Activated CD4-positive, alpha-beta T cell treated with anti-CD3 and anti-CD28 coated beads for 1 hour (primary cell): ENCODE measurements at regions not wholly inside any gene's neighbourhood (a gene's known extent, or its start where the extent isn't known, plus 50 kb on each side); places are given as distances from the start of the nearest gene placed in this dataset.

Source experiments
- DNase-seq: peaks from one replicate; pipeline ENCODE4 v3.0.0-alpha.2; 2020

- no peak for DNase-seq
Observed at GRCh38 chrX:43525901-43526610, 130.0 kb upstream of the MAOA start.

DNA sequence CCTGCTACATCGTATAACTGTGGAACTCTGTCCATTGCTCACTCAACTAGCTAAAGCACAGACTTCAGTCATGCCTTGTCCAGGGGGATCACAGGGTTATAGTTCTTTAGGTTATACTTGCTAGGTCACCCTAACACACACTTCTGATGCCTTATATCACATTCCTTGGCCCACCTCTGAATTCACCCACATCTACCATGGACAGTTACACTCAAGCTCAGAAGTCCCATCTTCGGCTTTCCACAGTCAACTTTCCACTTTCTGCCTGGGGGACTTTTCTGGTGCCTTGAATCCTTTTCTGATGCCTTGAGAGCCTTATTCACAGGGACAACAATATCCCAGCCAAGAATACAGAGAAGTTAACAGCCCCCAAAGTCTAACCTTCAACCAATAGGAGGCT, 129.2 kb upstream of the MAOA start:
- no peak for DNase-seq

DNA sequence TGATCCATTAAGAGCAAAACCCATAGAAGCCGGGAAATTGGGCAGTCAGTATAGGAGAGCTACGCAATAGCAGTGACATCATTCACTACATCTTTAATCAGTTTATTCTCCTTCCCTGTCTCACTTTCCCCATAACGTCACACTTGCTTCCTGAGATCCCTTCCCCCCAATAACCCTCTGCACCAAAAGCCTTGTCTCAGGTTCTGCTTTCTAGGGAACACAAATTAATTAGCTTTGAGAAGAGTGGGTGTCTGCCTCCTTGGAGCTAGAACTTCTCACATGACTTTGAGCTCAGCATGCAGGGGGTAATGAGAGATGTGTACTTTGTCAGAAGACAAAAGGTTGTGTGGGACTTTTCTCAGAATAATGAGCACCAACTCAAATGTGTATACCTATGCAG, 128.3 kb upstream of the MAOA start:
- no peak for DNase-seq

DNA sequence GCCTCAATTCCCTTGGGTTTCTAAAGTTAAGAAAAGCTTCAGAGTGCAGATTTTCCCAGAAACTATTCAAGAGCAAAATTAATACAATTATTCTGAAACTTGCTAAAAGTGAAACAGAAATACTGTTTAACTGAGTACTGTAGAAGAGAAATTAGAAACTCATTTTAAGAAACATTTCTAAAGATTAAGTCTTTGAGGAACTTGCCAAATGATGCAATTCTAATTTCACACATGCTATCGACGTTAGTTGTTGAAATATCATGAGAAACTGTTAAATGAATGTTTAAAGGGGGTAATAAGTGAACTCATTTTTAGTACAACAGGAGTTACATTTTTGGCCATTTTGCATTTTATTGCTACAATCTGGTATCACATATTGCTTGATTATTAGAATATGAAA, 125.3 kb upstream of the MAOA start:
- DNase-seq = no peak

GRCh38 chrX:43540318-43540717, 115.8 kb upstream of the MAOA start:
- no peak for DNase-seq

DNA sequence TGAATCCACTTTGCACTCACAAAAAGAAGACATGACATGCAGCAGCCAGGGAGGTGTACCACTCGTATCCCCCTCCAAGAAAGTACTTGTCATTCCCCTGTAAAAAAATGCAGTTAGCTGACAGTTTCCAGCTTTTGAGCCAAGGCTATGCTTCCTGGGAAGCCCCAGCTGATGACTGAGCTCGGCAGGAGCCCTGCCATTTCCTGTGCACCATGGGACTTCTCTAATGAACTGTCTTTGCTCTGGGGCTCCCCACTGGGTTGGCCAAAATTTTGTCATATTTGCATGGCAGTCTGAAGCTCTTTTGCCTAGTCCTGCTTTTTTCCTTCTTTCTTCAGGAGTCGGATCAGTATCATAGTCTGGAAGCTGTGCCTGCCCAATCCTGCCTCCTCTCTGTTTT, 104.5 kb upstream of the MAOA start:
- no peak for DNase-seq

DNA sequence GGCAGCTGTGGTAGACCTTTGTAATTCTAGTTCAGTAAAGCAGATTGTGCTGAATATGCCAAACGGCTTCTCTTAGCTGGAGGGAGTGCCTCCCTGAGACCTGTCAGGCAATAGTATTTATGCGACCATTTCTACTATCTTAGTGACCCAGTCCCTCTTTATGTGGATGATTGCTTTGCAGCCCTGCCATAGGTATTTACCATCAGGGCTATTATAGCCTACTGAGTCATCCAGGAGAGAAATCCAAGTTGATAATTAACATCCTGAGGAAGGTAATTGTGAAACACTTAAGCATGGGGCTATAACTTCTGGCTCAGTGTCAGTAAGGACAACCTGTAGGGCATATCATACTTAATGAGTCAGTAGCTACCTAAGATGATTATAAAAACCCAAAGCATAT, 103.9 kb upstream of the MAOA start:
- no peak for DNase-seq

- no peak for DNase-seq
Observed at GRCh38 chrX:43552703-43553102, 103.4 kb upstream of the MAOA start.

DNA sequence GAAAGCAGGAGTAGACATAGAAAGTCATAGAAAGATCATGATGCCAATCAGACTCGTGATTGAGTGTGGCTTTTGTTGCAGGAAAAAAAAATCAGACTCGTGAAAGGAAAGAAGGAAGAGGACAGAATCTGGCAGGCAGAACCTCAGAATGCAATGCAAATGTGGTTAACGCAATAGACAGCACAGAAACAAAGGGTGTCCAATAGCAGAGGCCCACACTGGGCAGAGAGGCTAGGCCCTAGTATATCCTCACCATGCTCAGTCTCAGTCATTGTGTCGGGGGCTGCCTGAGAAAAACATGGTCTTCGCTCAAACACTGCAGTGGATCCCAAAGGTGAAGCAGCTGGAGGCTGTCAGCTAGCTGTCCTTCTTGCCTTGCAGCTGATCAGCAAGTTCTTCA, 102.8 kb upstream of the MAOA start:
- DNase-seq = no peak

DNA sequence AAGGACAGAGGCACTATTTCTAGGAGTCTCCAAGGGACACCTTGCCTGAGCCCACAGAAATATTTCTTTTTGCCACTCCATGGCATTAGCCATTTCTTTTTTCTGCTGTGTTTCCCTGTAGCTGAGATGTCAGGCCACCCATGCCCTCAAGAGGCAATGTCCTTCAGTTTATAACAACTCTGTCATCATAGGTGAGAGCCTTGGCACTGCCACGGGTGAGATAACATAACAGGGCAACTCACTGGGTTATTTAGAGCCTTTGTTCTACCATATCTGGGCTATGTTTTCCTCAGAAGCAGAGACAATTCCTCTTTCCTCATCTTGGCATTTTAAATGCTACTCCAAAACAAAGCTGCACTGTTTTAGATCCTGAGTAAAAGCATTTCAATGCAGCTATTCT, 99.9 kb upstream of the MAOA start:
- no peak for DNase-seq

DNA sequence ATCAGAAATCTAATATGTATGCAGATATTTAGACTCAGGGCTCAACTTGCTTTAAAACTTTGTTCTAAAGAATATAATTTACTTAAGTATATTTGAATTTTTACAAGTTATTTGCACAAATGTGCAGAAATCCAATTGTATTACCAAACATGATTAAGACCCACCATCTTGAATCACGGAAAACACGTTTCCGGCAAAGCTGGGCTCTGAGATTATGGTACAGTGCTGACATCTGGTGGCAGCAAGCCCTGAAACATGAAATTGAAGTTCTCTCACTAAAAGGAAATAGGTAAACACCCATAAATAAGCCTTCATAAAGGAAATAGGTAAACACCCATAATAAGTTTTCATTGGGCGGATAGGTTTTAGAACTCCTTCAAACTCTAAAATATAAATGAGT, 98.3 kb upstream of the MAOA start:
- peak; percentile 22 for DNase-seq

GRCh38 chrX:43559644-43560043, 96.5 kb upstream of the MAOA start:
- DNase-seq = no peak

- DNase-seq = no peak
Observed at GRCh38 chrX:43560247-43560946, 95.7 kb upstream of the MAOA start.

DNA sequence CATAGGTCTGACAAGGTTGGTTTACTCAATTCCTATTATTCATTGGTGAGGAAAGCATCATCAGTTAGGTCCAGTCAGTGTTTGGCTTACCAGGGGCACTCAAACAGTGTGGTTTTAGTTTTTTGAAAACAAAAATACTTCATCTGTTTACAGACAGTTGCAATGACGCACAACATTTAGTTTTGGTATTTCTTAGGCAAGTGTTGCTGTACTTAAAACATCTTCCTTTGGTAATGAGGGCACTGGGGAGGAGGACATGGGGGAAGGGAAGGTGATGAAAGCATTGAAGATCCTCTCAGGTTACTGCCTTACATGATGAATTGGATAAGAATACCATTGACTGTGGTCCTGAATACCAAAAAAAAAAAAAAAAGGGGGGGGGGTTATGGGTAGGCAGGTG, 93.7 kb upstream of the MAOA start:
- no peak for DNase-seq

- no peak for DNase-seq
Observed at GRCh38 chrX:43564953-43565352, 91.1 kb upstream of the MAOA start.

- no peak for DNase-seq
Observed at GRCh38 chrX:43566170-43566569, 89.9 kb upstream of the MAOA start.

GRCh38 chrX:43573441-43574015, 82.6 kb upstream of the MAOA start:
- no peak for DNase-seq

DNA sequence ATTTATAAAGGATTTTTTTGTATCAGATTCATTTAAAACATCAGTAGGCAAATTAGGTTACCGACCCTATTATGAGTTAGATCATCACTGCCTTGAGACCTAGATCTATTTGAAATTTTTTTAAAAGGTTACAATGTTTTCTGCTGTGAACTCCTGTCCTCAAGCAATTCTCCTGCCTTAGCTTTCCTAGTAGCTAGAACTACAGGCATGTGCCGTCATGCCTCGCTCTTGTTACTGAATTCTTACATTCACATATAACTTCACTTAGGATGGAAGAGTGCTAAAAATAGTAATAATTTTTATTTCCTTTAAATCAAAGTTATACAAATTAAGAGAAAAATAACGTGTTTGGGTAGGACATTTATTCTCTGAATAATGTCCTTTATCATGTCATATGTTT, 75.5 kb upstream of the MAOA start:
- DNase-seq = no peak

GRCh38 chrX:43581167-43581566, 74.9 kb upstream of the MAOA start:
- no peak for DNase-seq

DNA sequence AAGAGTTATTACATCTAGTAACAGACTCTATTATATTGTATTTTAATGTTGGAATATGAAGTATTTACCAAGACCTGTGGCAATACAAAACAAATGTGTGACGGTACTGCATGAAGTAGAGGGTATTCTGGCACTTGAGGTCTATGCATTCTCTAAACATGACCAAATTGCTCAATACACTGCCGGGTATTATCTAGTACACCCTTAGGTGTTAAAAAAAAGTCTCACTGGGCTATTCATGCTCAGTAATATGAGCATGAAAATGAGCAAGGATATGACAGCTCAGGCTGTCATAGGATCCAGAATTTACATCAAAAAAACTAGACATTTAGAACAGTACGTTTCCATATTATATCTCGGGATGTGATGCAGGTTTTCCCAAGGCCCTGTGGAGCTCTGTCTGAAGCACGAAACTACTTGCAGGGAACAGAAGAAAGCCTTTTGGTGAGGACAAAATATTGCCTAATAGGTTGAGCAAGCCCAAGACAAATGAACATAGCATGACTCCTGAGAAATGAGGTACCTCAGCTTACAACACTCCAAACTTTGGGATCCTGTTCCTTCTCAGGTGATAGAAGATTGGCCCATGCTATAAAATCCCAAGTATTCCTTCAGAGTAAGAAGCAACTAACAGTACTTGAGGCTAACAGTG, 74.1 kb upstream of the MAOA start:
- no peak for DNase-seq

DNA sequence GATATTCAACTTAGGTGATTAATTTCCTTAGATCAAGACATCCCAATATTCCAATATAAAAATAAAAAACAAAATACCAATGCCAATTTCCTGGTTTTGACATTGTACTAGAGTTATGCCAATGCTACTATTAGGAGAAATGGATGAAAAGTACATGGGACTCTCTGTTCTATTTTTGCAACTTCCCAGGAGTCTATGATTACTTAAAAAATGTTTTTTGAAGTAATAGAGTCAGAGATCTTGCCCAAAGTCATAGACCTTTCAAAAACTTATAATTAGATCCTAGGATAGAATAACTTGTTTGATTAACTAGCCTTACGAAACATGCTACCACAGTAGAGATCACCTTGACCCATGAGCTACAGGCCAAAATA, 73.6 kb upstream of the MAOA start:
- DNase-seq = no peak

- DNase-seq = no peak
Observed at GRCh38 chrX:43585922-43586321, 70.2 kb upstream of the MAOA start.

- DNase-seq = no peak
Observed at GRCh38 chrX:43586830-43587229, 69.3 kb upstream of the MAOA start.

GRCh38 chrX:43589735-43590134, 66.4 kb upstream of the MAOA start:
- DNase-seq = no peak
